ENCODE measurements at regions not wholly inside any gene's neighbourhood (a gene's known extent, or its start where the extent isn't known, plus 50 kb on each side); places are given as distances from the start of the nearest gene placed in this dataset.

DNA sequence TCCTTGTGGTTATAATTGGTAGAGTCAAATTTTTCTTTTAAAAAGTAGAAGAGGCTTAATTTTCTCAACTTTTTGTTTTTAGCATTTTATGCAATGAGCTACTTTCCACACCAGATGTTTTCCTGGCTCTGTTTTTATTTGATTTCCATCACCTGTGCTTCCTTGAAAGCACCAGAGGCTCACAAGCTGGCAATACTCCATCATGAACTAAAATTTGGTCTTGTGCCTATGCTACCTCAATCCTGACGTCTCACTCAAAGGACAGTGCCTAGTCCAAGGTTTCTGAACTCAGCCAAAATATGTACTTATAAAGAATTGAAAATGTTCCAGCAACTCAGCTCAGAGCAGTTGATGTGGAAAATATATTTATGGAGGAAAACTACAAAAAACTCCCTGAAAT is 914.0 kb upstream of the PRKX start:
- TF ChIP-seq POLR2A (IDR thresholded peaks at IDR 0.05; ENCODE audit: low read length): no peak
- no peak for TF ChIP-seq GATA1 (IDR thresholded peaks at IDR 0.05; ENCODE audit: low read depth, low read length)

Data from erythroblast (primary cell).